T-helper 2 cell treated with Interferon-gamma antibody and Interleukin-4, amounts not matched to agents 5 μg/mL and 100 μg/mL, for 36 hours (primary cell): ENCODE measurements at regions not wholly inside any gene's neighbourhood (a gene's known extent, or its start where the extent isn't known, plus 50 kb on each side); places are given as distances from the start of the nearest gene placed in this dataset.
"Not testable (repeated sequence)": the region's sequence is repeated elsewhere in the genome, so short reads cannot be mapped to it uniquely, and the experiment has no call there.

Experiments used
- DNase-seq: peaks from one replicate; pipeline ENCODE4 v3.0.0; 2021; ENCODE audit warnings: low spot score
- H3K27ac Mint-ChIP-seq: one replicate; pipeline ENCODE4 v1.8.0; 2021; ENCODE audit warnings: mild to moderate bottlenecking, mixed read lengths
- H3K27me3 Mint-ChIP-seq: one replicate; pipeline ENCODE4 v1.8.0; 2021; ENCODE audit warnings: low read depth, mixed read lengths
- H3K36me3 Mint-ChIP-seq: one replicate; pipeline ENCODE4 v1.8.0; 2021; ENCODE audit warnings: low read depth, mixed read lengths
- H3K4me1 Mint-ChIP-seq: one replicate; pipeline ENCODE4 v1.8.0; 2021; ENCODE audit warnings: low read depth, mixed read lengths
- H3K4me3 Mint-ChIP-seq: one replicate; pipeline ENCODE4 v1.8.0; 2022; ENCODE audit warnings: mild to moderate bottlenecking, moderate library complexity, mixed read lengths
- H3K9me3 Mint-ChIP-seq: one replicate; pipeline ENCODE4 v1.8.0; 2021; ENCODE audit warnings: mixed read lengths

DNA sequence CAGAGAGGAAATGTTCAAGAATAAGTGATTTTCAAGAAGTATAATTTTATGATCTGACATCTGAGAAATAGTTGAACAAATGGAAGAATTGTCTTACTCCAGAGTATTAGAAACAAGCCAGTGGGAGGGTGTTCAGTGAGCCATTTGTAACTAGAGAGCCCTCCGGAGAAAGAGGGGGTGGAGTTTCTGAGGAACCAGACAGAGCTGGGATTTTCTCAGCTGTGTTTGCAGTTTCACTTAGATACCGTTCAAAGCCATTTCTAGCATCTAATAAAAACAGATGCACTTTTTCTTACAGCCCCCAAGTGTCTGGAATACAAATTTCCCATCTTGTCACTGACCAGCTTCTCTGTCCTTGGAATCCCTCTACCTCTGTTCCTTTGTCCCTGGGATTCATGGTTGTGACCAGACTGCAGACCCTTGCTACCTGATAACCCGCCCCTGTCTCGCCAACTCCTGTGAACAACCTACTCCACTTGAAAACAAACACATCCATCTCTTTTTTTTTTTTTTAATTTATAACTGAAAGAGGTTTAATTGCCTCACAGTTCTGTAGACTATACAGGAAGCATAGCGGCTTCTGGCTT, 132.8 kb upstream of the KLF3 start:
- H3K36me3 Mint-ChIP-seq: peaks cover 5% of the 10 kb centered on the region
- peaks cover 5% of the 10 kb centered on the region for H3K9me3 Mint-ChIP-seq
- H3K4me3 Mint-ChIP-seq: no peak overlapping the region
- H3K27me3 Mint-ChIP-seq: peaks cover 12% of the 10 kb centered on the region
- H3K4me1 Mint-ChIP-seq: peaks cover 12% of the 10 kb centered on the region
- no peak overlapping the region for H3K27ac Mint-ChIP-seq
- no peak for DNase-seq

DNA sequence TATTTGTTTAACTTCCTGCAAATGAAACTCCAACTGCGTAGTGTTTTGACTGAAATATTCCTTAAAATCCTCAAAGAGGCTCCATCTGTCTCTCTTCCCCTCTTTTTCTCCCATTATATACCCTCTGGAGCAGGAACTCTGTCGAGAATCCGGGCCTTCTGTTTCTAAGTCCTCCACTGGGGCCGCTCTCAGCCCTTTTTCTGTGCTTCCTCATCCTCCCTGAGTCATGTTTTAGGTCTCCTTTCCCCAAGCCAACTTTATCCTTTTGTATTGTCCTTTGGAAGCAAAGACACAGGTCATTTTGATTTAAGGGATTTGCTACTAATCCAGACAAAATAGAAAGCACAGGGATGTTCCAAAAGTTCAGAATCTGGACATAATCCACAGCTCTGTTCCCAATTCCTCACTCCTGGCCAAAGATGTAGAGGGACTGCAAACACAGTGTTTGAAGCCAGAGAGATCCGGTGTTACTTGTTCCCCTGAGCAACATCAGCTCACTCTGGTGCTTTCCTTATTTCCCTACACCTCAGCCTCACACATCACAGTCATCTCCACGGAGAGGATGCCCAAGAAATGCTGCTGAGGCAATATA, 131.0 kb upstream of the KLF3 start:
- Mint-ChIP-seq H3K27me3 (peaks cover 20% of the 10 kb centered on the region), H3K36me3 (peaks cover 4% of the 10 kb centered on the region), H3K27ac (no peak overlapping the region), H3K4me3 (no peak overlapping the region), H3K9me3 (peaks cover 5% of the 10 kb centered on the region), H3K4me1 (peaks cover 12% of the 10 kb centered on the region)
- DNase-seq: no peak

GRCh38 chr4:38534344-38535045, 129.5 kb upstream of the KLF3 start:
- Mint-ChIP-seq H3K27me3 (peaks cover 20% of the 10 kb centered on the region), H3K4me3 (no peak overlapping the region), H3K36me3 (no peaks in the 10 kb centered on the region), H3K27ac (no peak overlapping the region), H3K4me1 (peaks cover 7% of the 10 kb centered on the region), H3K9me3 (peaks cover under 1% of the 10 kb centered on the region)
- DNase-seq: no peak

DNA sequence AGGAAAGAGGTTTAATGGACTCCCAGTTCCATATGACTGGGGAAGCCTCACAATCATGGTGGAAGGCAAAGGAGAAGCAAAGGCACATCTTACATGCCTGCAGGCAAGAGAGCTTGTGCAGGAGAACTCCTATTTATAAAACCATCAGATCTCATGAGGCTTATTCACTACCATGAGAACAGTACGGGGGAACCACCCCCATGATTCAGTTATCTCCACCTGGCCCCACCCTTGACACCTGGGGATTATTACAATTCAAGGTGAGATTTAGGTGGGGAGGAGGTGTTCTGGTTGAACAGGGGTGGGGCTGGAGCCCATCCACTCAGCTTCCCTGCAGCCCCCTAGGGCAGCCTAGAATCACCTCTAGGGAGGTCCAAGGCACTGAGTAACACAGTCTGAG, 128.9 kb upstream of the KLF3 start:
- H3K27ac Mint-ChIP-seq: not testable (repeated sequence)

GRCh38 chr4:38535717-38536116, 128.3 kb upstream of the KLF3 start:
- DNase-seq: no peak
- Mint-ChIP-seq H3K36me3 (no peaks in the 10 kb centered on the region), H3K27me3 (peaks cover 22% of the 10 kb centered on the region), H3K4me3 (no peak overlapping the region), H3K4me1 (peaks cover 2% of the 10 kb centered on the region), H3K9me3 (no peaks in the 10 kb centered on the region), H3K27ac (no peak overlapping the region)

More for the DNA sequence above, 128.9 kb upstream of the KLF3 start:
- not testable (repeated sequence) for H3K36me3 Mint-ChIP-seq, H3K4me1 Mint-ChIP-seq, DNase-seq, H3K4me3 Mint-ChIP-seq, H3K9me3 Mint-ChIP-seq
- H3K27me3 Mint-ChIP-seq: peaks cover 20% of the 10 kb centered on the region

DNA sequence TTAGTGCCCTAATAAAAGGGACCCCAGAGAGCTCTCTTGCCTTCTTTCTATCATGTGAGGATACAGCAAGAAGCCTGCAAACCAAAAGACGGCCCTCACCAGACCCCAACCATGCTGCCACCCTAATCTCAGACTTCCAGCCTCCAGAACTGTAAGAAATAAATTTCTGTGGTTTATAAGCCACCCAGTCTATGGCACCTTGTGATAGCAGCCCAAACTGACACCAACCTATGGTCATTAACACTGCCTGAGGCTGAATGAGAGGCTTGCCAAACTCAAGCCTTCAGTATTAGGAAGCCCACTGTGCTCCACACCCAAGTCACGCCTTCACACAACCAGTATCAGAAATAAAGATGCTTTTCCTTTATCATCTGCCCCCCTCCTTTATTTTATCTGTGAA, 127.3 kb upstream of the KLF3 start:
- no peak overlapping the region for H3K4me3 Mint-ChIP-seq
- H3K9me3 Mint-ChIP-seq: no peaks in the 10 kb centered on the region
- H3K27ac Mint-ChIP-seq: no peak overlapping the region
- DNase-seq: no peak
- no peaks in the 10 kb centered on the region for H3K4me1 Mint-ChIP-seq
- H3K27me3 Mint-ChIP-seq: peaks cover 27% of the 10 kb centered on the region
- no peaks in the 10 kb centered on the region for H3K36me3 Mint-ChIP-seq

DNA sequence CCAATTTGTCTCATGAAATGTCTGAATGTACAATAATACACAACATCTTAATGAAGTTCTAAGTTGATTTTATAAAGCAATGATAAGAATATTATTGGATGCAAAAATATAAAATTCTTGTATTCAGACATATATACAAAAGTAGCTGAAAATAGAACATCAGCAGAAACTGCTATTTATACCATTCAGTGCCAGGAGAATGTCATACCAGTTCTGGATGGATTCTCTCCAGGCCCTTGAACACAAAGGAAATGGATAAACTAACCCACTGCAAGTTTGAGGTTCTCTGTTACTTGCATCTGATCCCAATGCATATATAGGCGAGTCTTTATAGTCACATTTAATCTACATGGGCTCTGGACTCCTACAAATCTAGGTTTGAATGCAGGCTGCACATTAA, 126.3 kb upstream of the KLF3 start:
- no peaks in the 10 kb centered on the region for H3K4me1 Mint-ChIP-seq
- DNase-seq: no peak
- no peaks in the 10 kb centered on the region for H3K9me3 Mint-ChIP-seq
- H3K27me3 Mint-ChIP-seq: peaks cover 27% of the 10 kb centered on the region
- no peak overlapping the region for H3K27ac Mint-ChIP-seq
- no peaks in the 10 kb centered on the region for H3K36me3 Mint-ChIP-seq
- H3K4me3 Mint-ChIP-seq: no peak overlapping the region

DNA sequence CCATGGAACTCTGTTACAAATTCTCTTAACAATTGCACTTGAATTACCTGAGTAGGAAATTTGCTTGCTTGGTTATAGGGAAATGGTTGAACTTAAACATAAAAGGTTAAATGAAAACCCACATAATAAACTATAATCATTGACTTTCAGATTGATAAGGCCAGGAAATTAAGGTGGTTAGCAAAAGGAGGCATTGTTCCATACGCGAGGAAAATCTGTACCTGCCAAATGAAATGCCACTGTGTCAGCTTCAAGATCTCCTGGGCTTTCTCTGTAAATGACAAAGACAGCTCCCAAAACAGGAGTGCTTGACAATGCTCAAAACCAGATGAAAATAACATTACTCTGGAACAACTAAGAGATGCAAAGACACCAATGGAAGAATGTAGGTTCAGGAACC, 125.5 kb upstream of the KLF3 start:
- H3K27me3 Mint-ChIP-seq: peaks cover 24% of the 10 kb centered on the region
- H3K4me1 Mint-ChIP-seq: no peaks in the 10 kb centered on the region
- H3K4me3 Mint-ChIP-seq: no peak overlapping the region

GRCh38 chr4:38539501-38539900, 124.5 kb upstream of the KLF3 start:
- peaks cover 19% of the 10 kb centered on the region for H3K27me3 Mint-ChIP-seq
- H3K9me3 Mint-ChIP-seq: no peaks in the 10 kb centered on the region
- DNase-seq: no peak
- no peak overlapping the region for H3K27ac Mint-ChIP-seq
- H3K36me3 Mint-ChIP-seq: no peaks in the 10 kb centered on the region
- no peaks in the 10 kb centered on the region for H3K4me1 Mint-ChIP-seq
- no peak overlapping the region for H3K4me3 Mint-ChIP-seq

More for the DNA sequence above, 125.5 kb upstream of the KLF3 start:
- no peaks in the 10 kb centered on the region for H3K9me3 Mint-ChIP-seq
- H3K36me3 Mint-ChIP-seq: no peaks in the 10 kb centered on the region
- no peak overlapping the region for H3K27ac Mint-ChIP-seq
- DNase-seq: no peak

- no peak overlapping the region for H3K27ac Mint-ChIP-seq
- no peaks in the 10 kb centered on the region for H3K4me1 Mint-ChIP-seq
- H3K4me3 Mint-ChIP-seq: no peak overlapping the region
- H3K36me3 Mint-ChIP-seq: no peaks in the 10 kb centered on the region
- H3K27me3 Mint-ChIP-seq: peaks cover 16% of the 10 kb centered on the region
- H3K9me3 Mint-ChIP-seq: no peaks in the 10 kb centered on the region
- DNase-seq: no peak
Measured at GRCh38 chr4:38547052-38547451, 116.9 kb upstream of the KLF3 start.

DNA sequence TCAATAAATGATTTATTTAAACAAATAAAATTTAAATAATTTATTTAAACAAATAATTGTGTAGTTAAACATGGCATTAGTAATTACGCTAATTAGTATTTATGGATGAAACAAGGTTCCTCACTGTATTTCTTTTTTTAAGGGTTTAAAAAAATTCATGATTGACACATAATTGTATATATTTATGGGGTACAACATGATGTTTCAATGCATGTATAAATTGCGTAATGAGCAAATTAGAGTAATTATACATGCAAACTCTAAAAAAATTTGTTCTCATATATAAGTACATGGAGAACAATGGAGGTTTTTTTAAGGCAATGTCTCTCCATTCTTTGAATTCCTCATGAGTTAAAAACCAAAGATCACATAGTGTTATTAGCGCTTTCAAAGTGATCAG, 115.7 kb upstream of the KLF3 start:
- Mint-ChIP-seq H3K27me3 (peaks cover 19% of the 10 kb centered on the region), H3K4me3 (no peak overlapping the region), H3K9me3 (no peaks in the 10 kb centered on the region), H3K27ac (no peak overlapping the region), H3K36me3 (no peaks in the 10 kb centered on the region), H3K4me1 (no peaks in the 10 kb centered on the region)
- DNase-seq: no peak

DNA sequence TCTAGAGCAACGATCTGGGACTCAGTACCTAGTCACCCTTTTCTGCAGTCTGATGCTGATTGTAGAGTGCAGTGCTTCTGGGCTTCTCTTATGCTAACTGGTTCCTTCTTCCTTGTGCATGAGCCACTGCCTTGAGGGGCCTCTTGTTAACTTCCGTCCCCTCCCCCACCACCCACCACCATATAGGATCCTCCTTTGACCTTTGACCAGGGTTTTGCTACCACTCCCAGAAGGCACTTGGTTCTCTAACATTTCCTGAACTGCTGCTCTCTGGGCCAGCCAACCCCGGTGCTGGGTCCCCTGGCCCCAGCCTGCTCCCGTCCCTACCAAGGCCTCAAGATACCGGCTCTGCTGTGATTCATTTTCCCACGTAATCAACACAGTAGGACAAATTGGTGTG, 104.6 kb upstream of the KLF3 start:
- H3K27ac Mint-ChIP-seq: no peak overlapping the region
- no peak overlapping the region for H3K4me3 Mint-ChIP-seq
- peaks cover 17% of the 10 kb centered on the region for H3K9me3 Mint-ChIP-seq
- peaks cover 29% of the 10 kb centered on the region for H3K27me3 Mint-ChIP-seq
- DNase-seq: no peak
- no peaks in the 10 kb centered on the region for H3K36me3 Mint-ChIP-seq
- H3K4me1 Mint-ChIP-seq: no peaks in the 10 kb centered on the region

DNA sequence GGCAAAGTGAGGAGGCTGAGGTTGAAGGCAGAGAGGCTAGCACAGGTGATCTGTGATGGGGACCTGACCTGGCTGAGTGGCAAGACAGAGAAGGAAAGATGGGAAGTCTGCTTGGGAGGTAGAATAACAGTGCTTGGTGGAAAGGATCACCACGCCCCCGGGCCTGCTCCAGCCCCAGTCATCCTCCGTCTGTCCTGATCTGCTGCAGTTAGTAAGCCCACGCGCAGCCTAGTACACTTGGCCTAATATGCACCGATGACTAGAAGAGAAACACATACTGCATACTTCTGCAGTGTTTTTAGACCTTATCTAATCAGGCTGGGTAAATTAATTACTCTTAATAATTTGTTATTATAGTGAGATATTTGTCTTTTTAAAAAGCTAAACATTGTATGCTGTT, 103.7 kb upstream of the KLF3 start:
- Mint-ChIP-seq H3K4me3 (no peak overlapping the region), H3K4me1 (no peaks in the 10 kb centered on the region), H3K9me3 (peaks cover 13% of the 10 kb centered on the region), H3K36me3 (no peaks in the 10 kb centered on the region), H3K27me3 (peaks cover 26% of the 10 kb centered on the region), H3K27ac (no peak overlapping the region)
- no peak for DNase-seq

DNA sequence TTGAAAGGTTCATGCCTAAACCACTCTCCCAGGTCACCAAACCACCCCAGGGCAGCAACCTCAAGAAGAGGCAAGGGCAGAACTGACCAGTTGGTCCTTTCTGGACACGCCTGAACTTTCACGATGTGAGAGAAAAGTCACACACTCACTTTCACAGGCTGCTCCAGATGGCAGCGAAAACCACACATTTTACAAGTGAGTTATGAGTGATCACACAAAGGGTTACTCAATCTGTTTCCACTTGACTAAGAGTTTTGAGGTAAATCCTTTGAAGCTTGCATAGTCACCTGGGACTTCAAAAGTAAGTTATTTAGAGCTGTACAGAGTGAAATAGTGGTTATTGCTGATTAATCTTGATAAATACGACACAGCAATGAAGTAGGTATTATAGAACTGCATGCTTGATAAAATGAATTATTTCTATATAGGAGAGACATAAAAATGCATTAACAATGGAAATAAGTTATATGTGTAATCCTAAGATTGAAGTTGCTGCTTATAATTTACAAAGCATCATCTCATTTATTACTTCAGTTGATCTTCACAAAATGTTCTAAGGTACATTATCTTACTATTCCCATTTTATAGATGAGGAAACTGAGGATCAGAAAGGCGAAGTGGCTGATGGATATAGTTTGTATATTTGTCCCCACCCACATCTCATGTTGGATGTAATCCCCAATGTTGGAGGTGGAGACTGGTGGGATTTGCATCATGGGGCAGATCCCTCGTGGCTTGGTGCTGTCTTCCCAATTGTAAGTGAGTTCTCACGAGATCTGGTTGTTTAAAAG, 103.0 kb upstream of the KLF3 start:
- Mint-ChIP-seq H3K27ac (no peak overlapping the region), H3K4me1 (no peaks in the 10 kb centered on the region), H3K27me3 (peaks cover 24% of the 10 kb centered on the region), H3K9me3 (peaks cover 7% of the 10 kb centered on the region), H3K36me3 (no peaks in the 10 kb centered on the region), H3K4me3 (no peak overlapping the region)
- DNase-seq: peak; percentile 13
